ENCODE measurements at regions not wholly inside any gene's neighbourhood (a gene's known extent, or its start where the extent isn't known, plus 50 kb on each side); places are given as distances from the start of the nearest gene placed in this dataset.

DNA sequence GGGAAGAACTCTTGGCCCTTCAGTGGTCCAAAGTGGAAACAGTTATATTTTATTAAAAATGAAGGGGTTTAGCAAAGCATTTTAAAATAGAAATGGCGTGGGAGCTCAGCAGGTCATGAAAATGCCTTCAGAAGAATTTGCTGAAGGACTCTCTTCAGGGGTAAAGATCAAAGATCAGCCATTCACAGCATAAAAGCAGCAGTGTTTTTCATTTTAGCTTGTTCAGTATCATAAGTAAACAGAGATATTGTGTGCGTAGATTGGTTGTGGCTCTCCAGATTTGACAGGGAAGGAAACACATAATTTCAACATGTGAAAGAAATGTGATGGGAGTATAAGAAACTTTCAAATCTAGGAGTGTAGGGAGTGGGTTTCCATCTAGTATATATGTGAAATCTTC lies 519.2 kb upstream of the MAP3K7 start:
- Mint-ChIP-seq H3K27me3 (ENCODE audit: unreplicated experiment) (no peaks in the 10 kb centered on the region), H3K9me3 (ENCODE audit: unreplicated experiment) (no peaks in the 10 kb centered on the region), H3K36me3 (ENCODE audit: unreplicated experiment) (no peaks in the 10 kb centered on the region), H3K4me3 (ENCODE audit: unreplicated experiment) (no peak overlapping the region), H3K4me1 (ENCODE audit: low read depth, unreplicated experiment) (no peaks in the 10 kb centered on the region), H3K27ac (ENCODE audit: unreplicated experiment) (no peak overlapping the region)
- no peak for DNase-seq
- no peak for TF ChIP-seq CTCF (IDR thresholded peaks at IDR 0.05; ENCODE audit: partially characterized antibody, unreplicated experiment)

GRCh38 chr6:91105532-91105931 lies 518.7 kb upstream of the MAP3K7 start:
- H3K4me3 Mint-ChIP-seq (ENCODE audit: unreplicated experiment), result no peak overlapping the region
- H3K36me3 Mint-ChIP-seq (ENCODE audit: unreplicated experiment), result no peaks in the 10 kb centered on the region
- no peaks in the 10 kb centered on the region for H3K9me3 Mint-ChIP-seq (ENCODE audit: unreplicated experiment)
- no peaks in the 10 kb centered on the region for H3K27me3 Mint-ChIP-seq (ENCODE audit: unreplicated experiment)
- no peaks in the 10 kb centered on the region for H3K4me1 Mint-ChIP-seq (ENCODE audit: low read depth, unreplicated experiment)
- no peak for TF ChIP-seq CTCF (IDR thresholded peaks at IDR 0.05; ENCODE audit: partially characterized antibody, unreplicated experiment)
- DNase-seq, result no peak
- no peak overlapping the region for H3K27ac Mint-ChIP-seq (ENCODE audit: unreplicated experiment)

DNA sequence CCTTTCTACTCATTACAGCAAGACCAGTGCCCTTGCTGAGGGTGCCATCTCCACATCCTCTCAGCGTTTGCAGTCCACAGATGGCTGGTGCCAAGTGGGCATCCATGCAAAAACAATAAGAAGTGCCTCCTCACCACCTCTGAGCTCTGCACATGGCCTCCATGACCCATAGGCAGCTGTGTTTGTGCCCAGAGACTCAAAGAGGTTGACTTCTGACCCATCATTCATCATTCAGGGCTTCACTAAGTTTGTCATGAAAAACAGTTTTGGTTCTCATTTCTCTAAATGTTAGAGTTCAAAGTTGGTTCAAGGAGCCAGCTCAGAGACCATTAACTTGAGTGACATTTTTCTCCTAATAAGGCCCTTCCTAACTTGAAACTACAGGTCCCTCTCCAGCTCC lies 512.6 kb upstream of the MAP3K7 start:
- TF ChIP-seq CTCF (IDR thresholded peaks at IDR 0.05; ENCODE audit: partially characterized antibody, unreplicated experiment), result no peak
- H3K4me1 Mint-ChIP-seq (ENCODE audit: low read depth, unreplicated experiment), result no peaks in the 10 kb centered on the region
- H3K4me3 Mint-ChIP-seq (ENCODE audit: unreplicated experiment), result no peak overlapping the region
- H3K36me3 Mint-ChIP-seq (ENCODE audit: unreplicated experiment), result no peaks in the 10 kb centered on the region
- no peaks in the 10 kb centered on the region for H3K27me3 Mint-ChIP-seq (ENCODE audit: unreplicated experiment)
- no peak overlapping the region for H3K27ac Mint-ChIP-seq (ENCODE audit: unreplicated experiment)
- no peak for DNase-seq
- no peaks in the 10 kb centered on the region for H3K9me3 Mint-ChIP-seq (ENCODE audit: unreplicated experiment)

- TF ChIP-seq CTCF (IDR thresholded peaks at IDR 0.05; ENCODE audit: partially characterized antibody, unreplicated experiment), result no peak
- Mint-ChIP-seq H3K27ac (ENCODE audit: unreplicated experiment) (no peak overlapping the region), H3K4me1 (ENCODE audit: low read depth, unreplicated experiment) (no peaks in the 10 kb centered on the region), H3K4me3 (ENCODE audit: unreplicated experiment) (no peak overlapping the region), H3K36me3 (ENCODE audit: unreplicated experiment) (no peaks in the 10 kb centered on the region), H3K9me3 (ENCODE audit: unreplicated experiment) (no peaks in the 10 kb centered on the region), H3K27me3 (ENCODE audit: unreplicated experiment) (no peaks in the 10 kb centered on the region)
- no peak for DNase-seq
Observed at GRCh38 chr6:91098006-91098405, 511.1 kb upstream of the MAP3K7 start.

DNA sequence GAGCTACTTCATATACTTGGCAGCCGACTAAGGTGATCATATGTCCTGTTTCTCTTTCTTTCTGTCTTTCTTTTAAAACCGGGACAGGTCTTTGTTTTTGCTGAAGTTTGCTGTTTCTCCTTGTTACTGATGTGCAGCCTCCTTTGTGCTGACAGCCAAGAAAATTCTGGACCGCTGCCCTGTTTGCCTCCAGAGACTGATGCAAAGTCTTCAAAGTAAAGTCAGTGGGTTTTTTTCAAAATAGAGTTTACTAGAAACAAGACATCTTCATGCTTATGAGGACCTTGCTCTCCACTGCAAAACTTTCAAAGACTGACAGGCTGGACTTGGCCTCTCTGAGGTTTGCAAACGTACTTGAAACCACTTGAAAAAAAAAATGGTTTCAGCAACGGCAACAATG lies 510.5 kb upstream of the MAP3K7 start:
- no peaks in the 10 kb centered on the region for H3K27me3 Mint-ChIP-seq (ENCODE audit: unreplicated experiment)
- H3K9me3 Mint-ChIP-seq (ENCODE audit: unreplicated experiment), result no peaks in the 10 kb centered on the region
- H3K36me3 Mint-ChIP-seq (ENCODE audit: unreplicated experiment), result no peaks in the 10 kb centered on the region
- no peaks in the 10 kb centered on the region for H3K4me1 Mint-ChIP-seq (ENCODE audit: low read depth, unreplicated experiment)
- H3K4me3 Mint-ChIP-seq (ENCODE audit: unreplicated experiment), result no peak overlapping the region
- DNase-seq, result no peak
- no peak overlapping the region for H3K27ac Mint-ChIP-seq (ENCODE audit: unreplicated experiment)
- TF ChIP-seq CTCF (IDR thresholded peaks at IDR 0.05; ENCODE audit: partially characterized antibody, unreplicated experiment), result no peak

All from glutamatergic neuron (in vitro differentiated cells).